Lower leg skin (tissue), 4 donors: ENCODE measurements at regions not wholly inside any gene's neighbourhood (a gene's known extent, or its start where the extent isn't known, plus 50 kb on each side); places are given as distances from the start of the nearest gene placed in this dataset.

Experiments used
- DNase-seq, 2 donors: peaks; one replicate each; pipeline ENCODE4 v3.0.0-alpha.2; 2019; ENCODE audit warnings: low spot score in 2 of 2
- H3K4me3 ChIP-seq: fragments of 200-600 bp; sonication (generic); 2 replicates; pipeline ENCODE4 v1.5.1; 2017; ENCODE audit warnings: mild to moderate bottlenecking, low read depth; ENCODE audit not compliant: poor library complexity, severe bottlenecking
- POLR2A ChIP-seq, 2 donors: fragments of 450-650 bp; IDR thresholded peaks; one replicate each; pipeline ENCODE4 v1.6.1; 2016 to 2017; ENCODE audit warnings: antibody characterized with exemption in 2 of 2, mild to moderate bottlenecking in 1 of 2, moderate library complexity in 1 of 2
- WGBS, 2 donors: methylation state at CpG; one replicate each; pipeline ENCODE4 v1.1.5; 2018; 5-methylcytosine and 5-hydroxymethylcytosine counted together
- intact Hi-C: fragments of 100-400 bp; cut with DNase I; formaldehyde crosslinking; loops from one replicate; pipeline ENCODE4 v1.15.0; 2023; ENCODE audit warnings: low total_unique reads
- TF ChIP-seq, protein P1 (sequence below), 3 donors: fragments of 450-650 bp; IDR thresholded peaks; one replicate each; pipeline ENCODE4 v1.5.1; 2016; ENCODE audit warnings: antibody characterized with exemption in 3 of 3, mild to moderate bottlenecking in 3 of 3, moderate library complexity in 2 of 3

DNA sequence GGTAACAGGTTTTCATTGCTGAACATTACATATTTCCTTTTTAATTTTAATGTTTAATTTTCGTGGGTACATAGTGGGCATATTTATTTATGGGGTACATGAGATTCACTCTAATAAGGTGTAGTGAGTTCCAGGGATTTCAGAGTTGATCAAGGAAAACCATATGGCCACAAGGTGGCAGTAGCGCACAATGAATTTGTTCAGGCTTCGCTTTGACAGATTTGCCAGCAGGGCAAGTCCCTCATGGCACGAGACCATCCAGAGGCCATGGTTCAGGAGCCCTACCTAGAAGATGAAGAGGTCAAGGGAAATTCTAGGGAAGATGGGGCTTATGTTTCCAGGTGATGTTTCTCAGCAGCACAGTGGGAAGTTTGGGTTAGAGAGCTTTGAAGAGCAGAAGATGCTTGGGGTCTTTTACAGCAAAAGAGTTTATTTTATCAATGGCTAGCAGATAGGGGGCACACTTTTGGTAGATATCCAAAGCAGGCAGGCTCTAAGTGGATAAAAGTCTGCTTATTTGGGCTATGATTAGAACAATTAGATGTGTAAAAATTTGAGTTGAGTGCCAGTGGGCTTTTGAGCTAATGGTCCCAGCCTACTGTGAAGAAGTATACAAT lies 1004.4 kb downstream of the AACS start:
- H3K4me3 ChIP-seq = no peak overlapping the region
- 20 to 22% methylated on average over 4 of the region's 4 CpGs for WGBS, 2 donors
- intact Hi-C loops = no loop called here
- TF ChIP-seq POLR2A (IDR thresholded peaks at IDR 0.05) = no peak
- TF ChIP-seq, protein P1, sequence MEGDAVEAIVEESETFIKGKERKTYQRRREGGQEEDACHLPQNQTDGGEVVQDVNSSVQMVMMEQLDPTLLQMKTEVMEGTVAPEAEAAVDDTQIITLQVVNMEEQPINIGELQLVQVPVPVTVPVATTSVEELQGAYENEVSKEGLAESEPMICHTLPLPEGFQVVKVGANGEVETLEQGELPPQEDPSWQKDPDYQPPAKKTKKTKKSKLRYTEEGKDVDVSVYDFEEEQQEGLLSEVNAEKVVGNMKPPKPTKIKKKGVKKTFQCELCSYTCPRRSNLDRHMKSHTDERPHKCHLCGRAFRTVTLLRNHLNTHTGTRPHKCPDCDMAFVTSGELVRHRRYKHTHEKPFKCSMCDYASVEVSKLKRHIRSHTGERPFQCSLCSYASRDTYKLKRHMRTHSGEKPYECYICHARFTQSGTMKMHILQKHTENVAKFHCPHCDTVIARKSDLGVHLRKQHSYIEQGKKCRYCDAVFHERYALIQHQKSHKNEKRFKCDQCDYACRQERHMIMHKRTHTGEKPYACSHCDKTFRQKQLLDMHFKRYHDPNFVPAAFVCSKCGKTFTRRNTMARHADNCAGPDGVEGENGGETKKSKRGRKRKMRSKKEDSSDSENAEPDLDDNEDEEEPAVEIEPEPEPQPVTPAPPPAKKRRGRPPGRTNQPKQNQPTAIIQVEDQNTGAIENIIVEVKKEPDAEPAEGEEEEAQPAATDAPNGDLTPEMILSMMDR (IDR thresholded peaks at IDR 0.05) = no peak
- no peak for DNase-seq

DNA sequence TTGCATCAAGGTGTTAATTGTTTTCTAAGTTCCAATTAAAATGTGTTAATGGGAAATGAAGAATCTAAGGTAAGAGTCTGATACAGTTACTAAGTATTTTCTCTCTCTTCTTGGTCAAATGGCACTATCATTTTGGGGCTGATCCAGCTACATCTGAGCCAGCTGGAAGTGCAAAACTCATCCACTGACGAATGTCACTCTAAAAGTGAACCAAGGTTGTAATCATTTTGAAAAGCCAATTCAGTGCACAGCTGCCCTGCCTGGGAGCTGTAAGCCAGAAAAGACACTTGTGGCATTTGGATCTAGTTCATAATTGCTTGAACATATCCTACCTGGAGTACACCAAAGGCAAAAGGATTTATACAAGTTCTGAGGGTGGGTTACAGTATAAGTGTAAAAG lies 1011.3 kb downstream of the AACS start:
- TF ChIP-seq POLR2A (IDR thresholded peaks at IDR 0.05) = no peak
- TF ChIP-seq, protein P1 (IDR thresholded peaks at IDR 0.05) = no peak
- no peak overlapping the region for H3K4me3 ChIP-seq
- no peak for DNase-seq
- intact Hi-C loops = no loop called here
- 50 to 65% methylated on average over 1 of the region's 1 CpG for WGBS, 2 donors

DNA sequence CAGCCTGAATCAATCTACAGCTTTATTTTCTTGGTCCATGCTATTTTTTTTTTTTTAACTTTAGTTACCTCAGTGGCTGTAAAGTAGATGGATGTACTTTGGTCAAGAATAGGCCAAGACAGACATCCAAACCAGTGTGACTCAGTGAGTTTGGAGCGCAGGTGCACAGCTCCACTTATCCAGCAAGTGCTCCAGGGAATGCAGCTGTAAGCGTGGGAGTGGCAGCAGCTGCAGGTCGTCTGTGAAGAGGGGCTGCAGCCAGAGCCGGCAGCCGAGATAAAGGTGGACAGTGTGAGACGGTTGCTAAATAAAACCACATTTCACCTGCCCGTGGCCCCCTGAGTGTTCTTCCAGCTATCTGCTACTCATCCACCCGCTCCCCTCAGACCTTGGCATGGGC lies 1018.7 kb downstream of the AACS start:
- H3K4me3 ChIP-seq = no peak overlapping the region
- TF ChIP-seq POLR2A (IDR thresholded peaks at IDR 0.05) = no peak
- intact Hi-C loops = no loop called here
- WGBS, 2 donors = 83 to 86% methylated on average over 8 of the region's 8 CpGs
- no peak for DNase-seq

DNA sequence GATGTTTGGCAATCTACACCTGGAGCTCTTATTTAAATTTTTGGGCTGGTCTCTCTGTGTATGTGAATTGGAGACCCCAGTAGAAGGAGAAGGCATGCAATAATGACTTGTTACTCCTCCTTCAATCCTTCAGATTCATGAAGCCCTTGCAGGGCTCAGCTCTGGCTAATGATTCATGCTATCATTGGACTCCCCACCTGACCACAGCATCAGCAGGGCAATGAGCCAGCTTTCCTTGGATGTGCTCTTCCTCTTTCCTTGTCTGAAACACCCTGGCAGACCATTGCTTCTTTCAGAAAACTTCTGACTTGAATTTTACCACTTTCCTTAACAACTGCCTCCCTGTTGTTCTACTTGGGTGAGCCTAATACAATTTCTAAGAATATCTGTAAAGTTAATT lies 1019.2 kb downstream of the AACS start:
- TF ChIP-seq, protein P1 (IDR thresholded peaks at IDR 0.05) = no peak
- TF ChIP-seq POLR2A (IDR thresholded peaks at IDR 0.05) = no peak
- H3K4me3 ChIP-seq = no peak overlapping the region
- DNase-seq = no peak
- intact Hi-C loops = no loop called here

DNA sequence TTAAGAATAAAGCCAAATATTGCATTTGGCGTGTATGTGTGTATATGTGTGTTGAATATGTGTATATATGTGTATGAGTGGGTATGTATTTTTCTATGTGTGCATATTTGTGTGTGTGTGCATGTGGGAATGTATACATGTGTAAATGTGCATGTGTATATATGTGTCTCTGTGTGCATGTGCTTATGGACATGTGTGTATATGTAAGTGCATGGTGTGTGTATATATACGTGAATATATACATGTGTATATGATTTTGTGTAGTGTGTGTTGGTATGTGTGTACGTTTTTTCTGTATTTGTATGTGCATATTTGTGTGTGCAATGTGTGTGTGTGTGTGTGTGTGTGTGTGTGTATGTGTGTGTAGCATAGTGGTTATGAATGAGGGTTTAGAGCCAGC lies 1021.0 kb downstream of the AACS start:
- H3K4me3 ChIP-seq = no peak overlapping the region
- DNase-seq = no peak
- intact Hi-C loops = no loop called here
- TF ChIP-seq, protein P1 (IDR thresholded peaks at IDR 0.05) = no peak
- no peak for TF ChIP-seq POLR2A (IDR thresholded peaks at IDR 0.05)
- WGBS, 2 donors = 33 to 70% methylated on average over 3 of the region's 3 CpGs

DNA sequence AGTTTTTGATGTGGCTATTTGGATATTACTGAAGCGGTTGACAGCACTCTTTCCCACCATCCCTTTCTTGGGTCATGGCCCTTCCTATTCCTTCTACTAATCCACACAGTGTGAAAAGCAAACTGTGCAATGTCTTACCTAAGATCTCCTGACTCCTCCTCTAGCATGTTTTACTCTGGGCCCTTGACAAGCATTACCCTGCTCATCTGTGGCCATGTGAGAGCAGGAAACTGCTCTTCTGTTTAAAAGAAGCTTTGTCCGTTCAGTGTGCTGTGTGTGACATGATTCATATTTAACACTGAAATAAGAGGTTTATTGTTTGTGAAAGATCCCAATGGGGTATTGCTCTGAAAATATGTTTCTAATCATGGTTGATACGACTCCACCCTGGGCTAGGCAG lies 1022.5 kb downstream of the AACS start:
- WGBS, 2 donors = 46 to 59% methylated on average over 3 of the region's 3 CpGs
- no peak for DNase-seq
- intact Hi-C loops = no loop called here
- no peak overlapping the region for H3K4me3 ChIP-seq
- no peak for TF ChIP-seq POLR2A (IDR thresholded peaks at IDR 0.05)
- TF ChIP-seq, protein P1 (IDR thresholded peaks at IDR 0.05) = no peak
